Hematopoietic multipotent progenitor cell (in vitro differentiated cells): ENCODE measurements at regions not wholly inside any gene's neighbourhood (a gene's known extent, or its start where the extent isn't known, plus 50 kb on each side); places are given as distances from the start of the nearest gene placed in this dataset.
A peak's percentile ranks its signal among the peaks of the same experiment; 100 is the strongest.
"Not testable (repeated sequence)": the region's sequence is repeated elsewhere in the genome, so short reads cannot be mapped to it uniquely, and the experiment has no call there.

Experiments used
- DNase-seq, 3 donors: peaks; one replicate each; pipeline ENCODE4 v3.0.0-alpha.2; 2011 to 2015; ENCODE audit warnings: low read depth in 2 of 3, low spot score in 2 of 3

GRCh38 chr16:85514598-85515318, 98.4 kb upstream of the GSE1 start:
- no peak for DNase-seq

- DNase-seq: no peak
Observed at GRCh38 chr16:85515319-85515745, 97.8 kb upstream of the GSE1 start.

GRCh38 chr16:85515830-85516397, 97.2 kb upstream of the GSE1 start:
- no peak for DNase-seq

- no peak for DNase-seq
Observed at GRCh38 chr16:85517154-85517553, 96.0 kb upstream of the GSE1 start.

GRCh38 chr16:85517563-85518179, 95.5 kb upstream of the GSE1 start:
- DNase-seq: peak in 2 of 3 donors; percentile 32 to 37

- DNase-seq: no peak
Observed at GRCh38 chr16:85518398-85519049, 94.6 kb upstream of the GSE1 start.

GRCh38 chr16:85519050-85519440, 94.1 kb upstream of the GSE1 start:
- not testable (repeated sequence) for DNase-seq

- no peak for DNase-seq
Observed at GRCh38 chr16:85519540-85520231, 93.4 kb upstream of the GSE1 start.

GRCh38 chr16:85520853-85521521, 92.1 kb upstream of the GSE1 start:
- DNase-seq: no peak

GRCh38 chr16:85521552-85522307, 91.4 kb upstream of the GSE1 start:
- no peak for DNase-seq

GRCh38 chr16:85522308-85522841, 90.7 kb upstream of the GSE1 start:
- DNase-seq: no peak

GRCh38 chr16:85522842-85523601, 90.1 kb upstream of the GSE1 start:
- no peak for DNase-seq

GRCh38 chr16:85523602-85524364, 89.3 kb upstream of the GSE1 start:
- DNase-seq: peak in 1 of 3 donors; percentile 29

GRCh38 chr16:85524365-85524629, 88.8 kb upstream of the GSE1 start:
- no peak for DNase-seq

GRCh38 chr16:85524630-85525419, 88.3 kb upstream of the GSE1 start:
- DNase-seq: peak in 2 of 3 donors; percentile 37 to 56

- no peak for DNase-seq
Observed at GRCh38 chr16:85525420-85526184, 87.5 kb upstream of the GSE1 start.
